Left lobe of liver (tissue), 2 donors: ENCODE measurements at regions not wholly inside any gene's neighbourhood (a gene's known extent, or its start where the extent isn't known, plus 50 kb on each side); places are given as distances from the start of the nearest gene placed in this dataset.
"Not testable (repeated sequence)": the region's sequence is repeated elsewhere in the genome, so short reads cannot be mapped to it uniquely, and the experiment has no call there.

Experiments used
- ATAC-seq: fragments of 200-7000 bp; cut with Tn5 transposase; one replicate; pipeline ENCODE4 v1.9.1; 2020; ENCODE audit warnings: mild to moderate bottlenecking, moderate library complexity
- DNase-seq: peaks from one replicate; pipeline ENCODE4 v3.0.0-alpha.2; 2020; ENCODE audit warnings: low spot score
- donor health status: DM: no; HTN: no; CAD: no; lungs with moderate emphysema.
- donor health status: DM: no; HTN: yes; CAD: no.

DNA sequence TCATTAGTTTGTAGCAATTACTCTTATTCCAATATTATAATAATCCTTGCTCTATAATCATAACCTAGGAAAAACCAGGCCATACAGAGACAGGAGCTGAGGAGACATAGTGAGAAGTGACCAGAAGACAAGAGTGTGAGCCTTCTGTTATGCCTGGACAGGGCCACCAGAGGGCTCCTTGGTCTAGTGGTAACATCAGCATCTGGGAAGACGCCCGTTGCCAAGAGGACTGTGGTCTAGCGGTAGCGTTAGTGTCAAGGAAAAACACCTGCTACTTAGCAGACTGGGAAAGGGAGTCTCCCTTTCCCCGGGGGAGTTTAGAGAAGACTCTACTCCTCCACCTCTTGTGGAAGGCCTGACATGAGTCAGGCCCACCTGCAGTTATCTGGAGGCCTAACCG lies 97.0 kb downstream of the F11 start:
- not testable (repeated sequence) for DNase-seq, ATAC-seq

DNA sequence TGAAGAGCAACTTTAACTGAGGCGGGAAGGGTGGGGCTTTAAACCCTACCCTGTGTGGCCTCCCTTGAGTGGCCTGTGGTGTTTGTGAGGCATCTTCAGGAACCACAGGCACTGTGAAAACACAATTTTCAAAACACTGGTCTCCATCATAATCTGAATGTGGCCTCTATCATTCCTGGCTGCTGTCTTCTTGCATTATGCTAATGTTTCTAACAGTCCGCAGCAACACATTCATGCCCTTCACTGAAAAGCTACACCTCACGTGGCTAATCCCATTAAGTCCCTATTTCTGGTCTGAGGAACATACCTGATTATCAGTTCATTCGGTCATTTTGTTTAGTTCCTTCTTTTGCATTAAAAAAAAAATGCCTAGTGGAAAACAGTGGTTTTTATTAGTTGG lies 94.6 kb downstream of the F11 start:
- DNase-seq (no peak), ATAC-seq (no peak)

DNA sequence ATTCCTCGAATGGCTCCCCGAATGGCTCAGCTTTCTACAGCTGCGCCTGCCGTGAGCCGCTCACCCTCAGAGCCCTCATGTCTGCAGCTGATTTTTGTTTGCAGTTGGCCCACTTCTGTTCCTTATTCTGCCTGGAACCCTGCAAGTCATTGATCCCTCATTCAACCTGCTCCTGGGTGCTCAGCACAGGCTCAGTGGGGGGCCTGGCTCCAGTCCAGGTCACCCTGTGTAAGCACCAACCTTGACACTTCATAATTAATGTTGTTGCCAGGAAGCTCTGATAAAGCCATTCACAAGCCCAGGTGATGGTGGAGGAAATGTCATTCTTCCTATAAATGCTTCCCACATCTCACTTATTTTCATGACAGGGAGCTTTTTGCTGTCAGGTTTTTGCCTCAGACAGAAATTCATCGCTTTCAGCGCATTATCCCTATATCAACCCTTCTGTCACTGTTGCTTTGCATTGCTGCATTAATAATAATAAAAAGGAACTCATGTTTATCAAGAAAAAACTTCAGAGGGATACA lies 85.7 kb downstream of the F11 start:
- ATAC-seq, result no peak
- no peak for DNase-seq

DNA sequence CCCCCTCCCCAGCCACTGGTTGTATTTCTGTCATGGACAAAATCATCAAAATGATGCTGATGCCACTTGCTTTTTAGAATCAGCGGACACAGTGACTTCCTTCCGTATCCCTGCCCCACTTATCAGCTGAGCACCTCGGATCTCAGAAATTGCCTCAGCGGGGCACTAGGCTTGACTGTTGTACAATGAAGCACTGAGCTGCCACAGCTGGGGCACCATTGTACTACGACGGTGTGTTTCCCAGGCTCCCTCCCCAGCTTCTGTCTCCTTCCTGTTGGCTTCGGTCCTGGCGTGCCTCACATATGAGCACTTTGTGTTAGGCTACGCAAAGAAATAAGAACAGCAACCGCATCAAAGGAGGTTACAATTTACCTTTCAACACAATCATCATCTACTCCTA lies 82.4 kb downstream of the F11 start:
- ATAC-seq, result no peak
- no peak for DNase-seq

DNA sequence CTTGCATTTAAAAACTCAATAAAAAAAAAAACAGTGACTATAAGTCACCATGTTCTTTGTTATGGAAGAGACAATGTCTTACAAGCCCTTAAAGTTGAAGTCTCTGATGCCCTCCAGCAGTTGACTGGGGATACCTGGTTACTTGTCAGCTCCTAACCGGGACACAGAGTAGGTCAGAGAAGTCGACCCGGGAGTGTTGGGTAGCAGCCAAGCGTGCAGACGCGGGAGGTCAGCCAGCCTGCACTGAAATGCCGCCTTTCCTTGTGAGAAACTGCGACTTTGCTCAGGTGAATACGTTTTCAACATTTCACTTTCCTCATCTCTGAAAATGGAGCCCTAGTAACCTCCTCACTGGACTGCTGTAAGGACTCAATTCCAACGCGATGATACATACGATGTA lies 81.8 kb downstream of the F11 start:
- ATAC-seq (no peak), DNase-seq (no peak)

DNA sequence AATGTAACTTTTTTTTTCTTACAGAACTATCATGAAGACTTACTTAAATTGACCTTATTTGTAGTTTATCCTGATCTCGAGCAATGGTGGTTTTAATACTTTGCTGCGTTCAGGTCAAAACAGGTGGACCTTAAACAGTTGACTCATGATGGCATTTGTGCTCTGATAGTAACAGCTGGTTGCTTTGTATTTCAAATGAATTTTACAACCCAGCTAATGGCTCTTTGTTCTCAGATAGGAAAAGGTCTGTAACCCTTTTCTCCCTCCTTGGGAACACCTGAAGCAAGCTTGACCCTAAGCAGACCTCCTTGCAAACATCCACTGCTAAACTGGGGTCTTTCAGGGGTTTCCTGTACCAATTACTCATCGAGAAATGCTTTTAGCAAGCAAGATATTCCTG lies 79.2 kb downstream of the F11 start:
- DNase-seq (no peak), ATAC-seq (no peak)

DNA sequence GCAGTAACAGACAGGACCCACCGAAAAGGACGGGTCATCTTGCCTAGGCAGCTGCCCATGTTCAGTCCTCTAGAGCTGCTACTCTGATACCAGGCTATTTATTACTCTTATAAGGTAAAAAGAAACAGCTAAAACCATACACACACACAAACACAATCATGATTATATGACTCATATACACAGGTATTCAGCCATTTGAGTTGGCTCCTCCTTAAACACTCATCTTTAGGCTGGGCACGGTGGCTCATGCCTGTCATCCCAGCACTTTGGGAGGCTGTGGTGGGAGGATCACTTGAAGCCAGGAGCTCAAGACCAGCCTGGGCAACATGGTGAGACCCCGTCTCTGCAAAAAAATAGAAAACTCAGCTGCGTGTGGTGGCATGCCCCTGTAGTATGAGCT lies 76.6 kb downstream of the F11 start:
- no peak for DNase-seq
- ATAC-seq, result no peak

DNA sequence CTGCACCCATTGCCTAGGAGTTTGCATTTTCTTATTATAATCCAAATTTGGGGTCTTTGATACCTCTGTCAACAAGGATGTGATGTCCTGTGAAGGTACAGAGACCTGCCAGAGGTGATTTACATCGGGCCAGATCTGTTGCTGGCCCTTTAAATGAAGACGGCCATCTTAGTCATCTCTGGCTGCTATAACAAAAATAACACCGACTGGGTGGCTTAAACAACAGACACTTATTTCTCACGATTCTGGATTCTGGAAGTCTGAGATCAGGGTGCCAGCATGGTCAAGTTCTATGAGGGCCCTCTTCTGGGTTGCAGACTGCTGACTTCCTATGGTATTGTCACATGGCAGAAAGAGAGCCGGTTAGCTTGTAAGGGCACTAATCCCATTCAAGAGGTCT lies 75.7 kb downstream of the F11 start:
- DNase-seq (no peak), ATAC-seq (no peak)
